NCI-H524 (cell line): ENCODE measurements at regions not wholly inside any gene's neighbourhood (a gene's known extent, or its start where the extent isn't known, plus 50 kb on each side); places are given as distances from the start of the nearest gene placed in this dataset.

ENCODE experiments used
- DNase-seq, 2 experiments: peaks; one replicate each; lab custom pipeline; 2025; lab: John Stamatoyannopoulos, UW

GRCh38 chr13:30845297-30846214, 60.5 kb upstream of the MEDAG start:
- no peak for DNase-seq

GRCh38 chr13:30846311-30846710, 59.8 kb upstream of the MEDAG start:
- DNase-seq = no peak

DNA sequence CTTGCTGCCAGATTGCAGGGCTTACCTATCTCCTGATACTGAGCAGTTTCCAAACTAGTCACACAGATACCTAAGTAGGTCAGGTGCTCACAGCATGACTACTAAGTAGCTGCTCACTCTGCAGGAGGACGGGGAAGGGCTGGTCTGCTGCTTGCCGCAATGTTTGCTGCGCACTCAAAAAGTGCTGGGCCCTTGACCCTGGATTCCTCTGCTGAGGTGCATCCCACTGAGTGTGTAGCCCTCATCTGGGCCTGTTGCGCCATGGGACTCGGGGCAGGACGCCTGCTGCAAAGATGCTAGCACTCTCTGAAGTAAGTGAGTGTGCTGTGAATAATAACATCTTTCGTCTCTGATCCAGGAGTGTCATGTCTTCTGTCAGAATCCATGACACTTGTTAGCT, 59.2 kb upstream of the MEDAG start:
- no peak for DNase-seq

GRCh38 chr13:30847650-30848307, 58.3 kb upstream of the MEDAG start:
- no peak for DNase-seq

GRCh38 chr13:30848332-30849027, 57.6 kb upstream of the MEDAG start:
- no peak for DNase-seq

DNA sequence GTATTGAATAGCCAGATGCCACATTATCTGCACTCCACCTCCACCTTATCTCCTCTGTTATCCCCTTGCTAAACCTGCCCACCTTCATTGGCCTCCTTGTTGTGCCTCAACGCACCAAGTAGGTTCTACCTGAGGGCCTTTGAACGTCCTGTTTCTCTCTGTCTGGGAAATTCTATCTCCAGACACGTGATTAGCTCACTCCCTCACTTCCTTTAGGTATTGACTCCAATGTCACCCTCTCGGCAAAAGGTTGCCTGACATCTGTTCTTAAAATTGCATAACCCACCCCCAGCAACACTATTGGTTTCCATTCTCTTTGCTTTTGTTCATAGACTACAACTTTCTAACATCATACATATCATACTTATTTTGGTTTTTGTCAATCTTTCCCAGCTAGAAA, 56.5 kb upstream of the MEDAG start:
- no peak for DNase-seq

DNA sequence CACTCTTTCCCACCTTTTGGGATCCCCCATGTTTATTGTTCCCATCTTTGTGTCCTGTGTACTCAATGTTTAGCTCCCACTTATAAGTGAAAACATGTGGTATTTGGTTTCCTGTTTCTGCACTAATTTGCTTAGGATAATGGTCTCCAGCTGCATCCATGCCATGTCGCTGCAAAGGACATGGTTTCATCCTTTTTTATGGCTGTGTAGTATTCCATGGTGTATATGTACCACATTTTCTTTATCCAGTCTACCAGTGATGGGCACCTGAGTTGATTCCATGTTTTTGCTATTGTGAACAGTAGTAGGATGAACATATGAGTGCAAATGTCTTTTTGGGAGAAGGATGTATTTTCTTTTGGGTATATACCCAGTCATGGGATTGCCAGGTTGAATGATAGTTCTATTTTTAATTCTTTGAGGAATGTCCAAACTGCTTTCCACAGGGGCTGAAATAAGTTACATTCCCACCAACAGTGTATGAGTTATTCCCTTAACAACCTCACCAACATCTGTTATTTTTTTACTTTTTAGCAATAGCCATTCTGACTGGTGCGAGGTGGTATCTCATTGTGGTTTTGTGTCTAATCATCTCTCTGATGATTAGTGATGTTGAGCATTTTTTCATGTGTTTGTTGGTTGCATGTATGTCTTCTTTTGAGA, 55.7 kb upstream of the MEDAG start:
- DNase-seq = no peak

GRCh38 chr13:30850867-30851211, 55.2 kb upstream of the MEDAG start:
- no peak for DNase-seq

GRCh38 chr13:30851697-30852096, 54.4 kb upstream of the MEDAG start:
- no peak for DNase-seq

- no peak for DNase-seq
Observed at GRCh38 chr13:30855569-30855968, 50.5 kb upstream of the MEDAG start.

GRCh38 chr13:30856005-30856790, 49.9 kb upstream of the MEDAG start:
- no peak for DNase-seq
